Adipose tissue (tissue), 3 donors: ENCODE measurements at regions not wholly inside any gene's neighbourhood (a gene's known extent, or its start where the extent isn't known, plus 50 kb on each side); places are given as distances from the start of the nearest gene placed in this dataset.
"Not testable (repeated sequence)": the region's sequence is repeated elsewhere in the genome, so short reads cannot be mapped to it uniquely, and the experiment has no call there.

Source experiments
- H3K27ac ChIP-seq: one replicate; pipeline ENCODE4 v1.5.1; 2013; ENCODE audit warnings: low read depth, low read length
- WGBS, 3 donors: extraction: QIAGEN DNeasy Blood & Tissue Kit; methylation state at CpG; one replicate each; pipeline ENCODE4 v1.1.7; 2013; 5-methylcytosine and 5-hydroxymethylcytosine counted together
- donor health status: healthy with polysubstance abuse.
- donor health status: Bipolar disorder and iron deficiency.
- donor health status: healthy.

DNA sequence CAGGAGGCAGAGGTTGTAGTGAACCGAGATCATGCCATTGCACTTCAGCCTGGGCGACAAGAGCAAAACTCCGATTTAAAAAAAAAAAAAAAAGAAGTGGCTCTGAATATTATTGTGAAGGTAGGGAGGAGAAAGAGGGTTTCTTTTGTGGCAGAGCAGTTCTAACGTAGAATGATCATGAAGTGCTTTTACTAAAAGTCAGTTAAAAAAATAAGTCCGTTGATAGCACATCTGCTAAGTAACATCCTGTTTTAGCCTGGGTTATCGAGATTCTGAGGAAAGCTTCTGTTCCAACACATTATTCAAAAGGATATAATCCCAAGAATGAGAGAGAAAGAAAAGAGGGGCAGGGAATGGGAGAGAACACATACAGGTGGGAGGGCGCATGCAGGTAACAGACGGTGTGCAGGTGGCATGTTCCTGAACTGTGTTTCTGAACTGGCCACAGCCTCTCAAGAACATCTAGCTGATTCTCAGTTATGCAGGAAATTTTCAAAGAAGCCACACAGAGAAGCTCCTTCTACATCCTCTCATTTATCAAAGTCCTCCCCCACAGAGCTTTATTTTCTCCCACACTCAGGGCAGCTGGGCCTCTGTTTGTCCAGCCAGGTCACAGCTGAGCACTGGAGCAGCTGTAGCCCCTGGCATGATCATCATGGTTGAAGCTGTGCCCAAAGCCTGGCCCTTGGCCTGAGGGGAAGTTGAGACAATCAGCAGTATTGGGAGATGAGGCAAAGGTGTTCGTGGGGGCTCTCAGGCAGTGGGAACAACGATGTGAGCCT is 342.3 kb downstream of the ZNF674 start:
- no peak overlapping the region for H3K27ac ChIP-seq
- 42 to 68% (median 62%) methylated on average over 10 of the region's 10 CpGs for WGBS, 3 donors

DNA sequence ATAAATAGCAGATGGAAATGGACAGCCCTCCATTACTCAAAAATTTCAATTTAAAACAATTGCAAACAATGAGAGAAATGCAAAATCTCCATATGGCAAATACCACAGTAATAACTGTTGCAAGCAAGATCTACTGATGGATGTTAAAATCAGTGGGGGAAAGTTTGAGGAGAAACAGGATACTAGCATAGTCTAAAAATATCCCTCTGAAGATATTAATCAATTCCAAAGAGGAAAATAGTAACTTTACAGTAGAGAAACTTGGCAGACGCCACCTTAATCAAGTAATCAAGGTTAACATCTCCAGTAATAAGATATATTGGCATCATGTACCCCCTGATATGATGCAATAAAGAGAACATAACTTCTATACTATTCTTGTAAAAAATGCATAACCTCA is 344.8 kb downstream of the ZNF674 start:
- WGBS, 3 donors, result 33 to 52% (median 41%) methylated on average over 1 of the region's 1 CpG

DNA sequence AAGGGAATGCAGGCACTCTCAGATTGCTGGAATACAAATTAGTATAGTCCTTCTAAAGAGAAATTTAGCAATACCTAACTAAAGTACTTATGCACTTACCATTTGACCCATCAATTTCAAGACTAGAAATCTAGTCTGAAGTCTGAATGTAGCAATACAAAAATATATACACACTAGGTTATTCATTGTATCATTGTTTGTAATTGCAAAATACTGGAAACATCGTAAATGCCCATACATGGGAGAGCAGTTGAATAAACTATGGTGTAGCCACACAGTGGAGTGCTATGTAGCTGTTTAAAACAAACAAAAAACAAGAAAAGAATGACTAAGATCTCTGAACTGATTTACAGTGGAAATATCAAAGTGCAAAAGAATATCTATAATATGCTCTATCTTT is 346.4 kb downstream of the ZNF674 start:
- 81 to 83% (median 82%) methylated on average over 1 of the region's 1 CpG for WGBS, 3 donors
- H3K27ac ChIP-seq, result no peak overlapping the region

More for the DNA sequence above, 344.8 kb downstream of the ZNF674 start:
- no peak overlapping the region for H3K27ac ChIP-seq

DNA sequence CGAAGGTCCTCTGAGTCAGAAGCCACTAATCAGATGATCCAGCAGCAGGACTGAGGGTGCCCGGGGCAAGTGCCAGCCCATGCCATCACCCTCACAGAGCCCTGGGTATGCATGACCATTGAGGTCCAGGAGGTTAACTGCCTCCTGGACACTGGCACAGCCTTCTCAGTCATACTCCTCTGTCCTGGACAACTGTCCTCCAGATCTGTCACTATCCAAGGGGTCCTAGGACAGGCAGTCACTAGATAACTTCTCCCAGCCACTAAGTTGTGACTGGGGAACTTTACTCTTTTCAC is 358.5 kb downstream of the ZNF674 start:
- not testable (repeated sequence) for H3K27ac ChIP-seq
- WGBS, 3 donors, result 74 to 95% (median 75%) methylated on average over 1 to 2 of the region's 2 CpGs

DNA sequence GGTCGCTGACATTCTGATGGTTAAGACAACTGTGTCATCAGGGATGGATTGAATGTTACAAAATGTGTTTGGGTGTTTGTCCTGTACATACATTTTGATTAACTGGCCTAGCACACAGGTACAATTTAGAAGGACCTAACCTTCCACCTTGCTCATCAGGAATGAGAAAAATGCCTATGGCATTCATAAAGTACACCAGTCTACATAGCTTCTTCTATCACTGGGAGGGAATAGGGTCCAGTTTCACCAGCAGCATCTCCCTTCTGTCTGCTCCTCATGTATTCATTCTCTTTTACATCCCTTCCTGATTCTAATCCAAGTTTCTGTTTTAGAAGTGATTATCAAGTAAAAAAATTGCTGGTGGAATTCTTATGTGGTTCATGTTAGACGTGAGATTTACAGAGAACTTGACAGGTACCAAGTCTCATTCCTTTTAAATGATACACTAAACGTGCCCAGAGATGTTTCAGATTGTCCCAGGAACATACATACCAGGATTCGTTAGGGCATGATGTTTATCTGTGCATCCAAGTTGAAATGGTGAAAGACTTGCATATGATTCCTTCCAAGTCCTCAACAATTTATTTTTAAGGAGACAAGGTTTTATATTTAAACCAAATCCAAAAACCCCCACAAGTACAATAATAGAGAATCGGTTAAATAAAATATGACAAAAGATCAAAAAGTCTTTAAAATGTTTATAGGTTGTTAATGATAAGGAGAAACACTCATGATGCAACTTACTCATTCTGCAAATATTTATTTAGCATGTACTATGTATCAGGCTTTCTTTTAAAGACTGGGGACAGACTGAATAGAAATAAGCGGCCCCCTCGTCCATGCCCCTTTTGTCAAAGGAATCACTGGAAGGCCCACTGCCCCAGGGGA is 359.1 kb downstream of the ZNF674 start:
- no peak overlapping the region for H3K27ac ChIP-seq
- 63 to 81% (median 65%) methylated on average over 7 of the region's 7 CpGs for WGBS, 3 donors

DNA sequence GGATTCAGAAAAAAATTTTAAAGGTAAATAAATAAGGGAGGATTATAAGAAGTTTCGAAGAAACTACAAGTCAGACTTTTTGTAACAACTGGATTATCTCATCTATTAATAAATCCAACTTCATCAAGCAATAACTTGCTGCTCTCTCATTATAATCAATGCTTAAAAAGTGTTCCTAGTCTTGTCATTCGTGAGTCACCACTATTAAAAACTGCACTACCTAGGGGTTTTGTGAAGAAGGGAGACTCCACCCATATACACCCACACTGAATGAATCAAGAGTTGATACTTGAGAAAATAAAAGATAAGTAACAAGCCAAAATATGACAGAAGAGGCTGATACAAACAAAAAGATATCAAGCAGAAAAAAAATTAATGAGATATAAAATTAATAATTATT is 360.5 kb downstream of the ZNF674 start:
- WGBS, 3 donors, result 54 to 71% (median 61%) methylated on average over 2 of the region's 2 CpGs
- H3K27ac ChIP-seq, result no peak overlapping the region

DNA sequence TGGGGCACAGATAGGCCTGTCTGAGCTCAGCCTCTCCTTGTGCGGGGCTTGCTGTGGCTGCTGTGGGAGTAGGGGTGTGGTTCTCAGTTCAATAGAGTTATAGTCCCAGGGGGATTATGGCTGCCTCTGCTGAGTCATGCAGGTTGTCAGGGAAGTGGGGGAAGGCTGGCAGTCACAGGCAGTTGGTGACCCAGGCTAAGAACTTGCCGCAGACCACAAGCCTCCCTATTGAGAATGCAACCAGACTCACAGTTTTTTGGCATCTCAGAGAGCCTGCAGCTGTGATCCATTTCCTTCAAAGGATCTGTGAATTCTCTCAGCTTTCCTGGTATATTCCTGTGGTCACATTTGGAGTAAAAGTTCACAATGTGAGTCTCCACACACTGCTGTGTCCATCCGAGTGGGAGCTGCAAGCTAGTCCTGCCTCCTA is 364.9 kb downstream of the ZNF674 start:
- H3K27ac ChIP-seq, result no peak overlapping the region
- 21 to 65% (median 62%) methylated on average over 3 of the region's 3 CpGs for WGBS, 3 donors

DNA sequence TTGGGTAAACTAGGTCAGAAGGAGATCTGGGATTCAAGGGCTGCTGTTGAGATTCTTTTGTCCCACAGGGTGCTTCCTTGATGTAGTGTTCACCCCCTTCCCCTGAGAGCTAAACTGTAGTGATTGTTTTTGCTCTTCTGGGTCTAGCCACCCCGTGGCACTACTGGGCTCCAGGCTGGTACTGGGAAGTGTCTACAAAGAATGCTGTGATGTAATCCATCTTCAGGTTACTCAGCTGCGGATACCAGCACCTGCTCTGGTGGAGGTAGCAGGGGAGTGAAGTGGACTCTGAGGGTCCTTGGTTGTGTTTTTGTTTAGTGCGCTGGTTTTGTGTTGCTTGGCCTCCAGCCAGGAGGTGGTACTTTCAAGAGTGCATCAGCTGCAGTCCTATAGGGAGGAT is 365.5 kb downstream of the ZNF674 start:
- no peak overlapping the region for H3K27ac ChIP-seq
- 66 to 80% (median 72%) methylated on average over 3 of the region's 3 CpGs for WGBS, 3 donors

DNA sequence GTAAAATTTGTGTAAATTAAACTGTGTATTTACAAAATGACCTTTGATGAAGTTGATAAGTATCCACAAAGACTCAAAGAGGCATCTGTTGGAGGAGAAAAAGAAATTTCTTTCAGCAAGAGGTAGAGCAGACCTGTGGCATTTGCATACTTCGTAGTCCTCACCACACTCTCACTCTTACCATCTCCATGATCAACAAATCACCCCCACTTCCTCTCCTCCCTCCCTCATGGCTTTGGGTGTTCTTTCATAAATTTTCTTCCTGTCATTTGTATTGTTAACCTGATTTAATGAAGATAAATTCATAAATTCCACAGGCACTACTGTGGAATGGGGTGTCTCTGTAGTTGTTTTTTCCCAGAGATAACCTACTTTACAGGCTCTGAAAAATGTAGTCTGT is 366.5 kb downstream of the ZNF674 start:
- 28 to 62% (median 41%) methylated on average over 1 of the region's 1 CpG for WGBS, 3 donors
- no peak overlapping the region for H3K27ac ChIP-seq

DNA sequence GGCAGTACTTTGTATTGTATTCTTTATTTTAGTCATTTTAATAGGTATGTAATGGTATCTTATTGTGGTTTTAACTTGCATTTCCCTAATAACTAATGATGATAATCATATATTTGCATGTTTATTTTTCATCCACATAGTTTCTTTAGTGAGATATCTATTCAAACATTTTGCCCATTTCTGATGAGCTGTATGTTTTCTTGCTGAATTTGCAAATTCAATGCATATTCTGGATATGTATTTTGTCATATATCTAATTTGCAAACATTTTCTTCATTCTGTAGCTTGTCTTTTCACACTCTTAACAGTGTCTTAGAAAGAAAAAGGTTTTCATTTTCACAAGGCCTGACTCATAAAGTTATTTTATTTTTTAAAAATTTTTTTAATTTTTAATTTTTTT is 372.1 kb downstream of the ZNF674 start:
- H3K27ac ChIP-seq, result no peak overlapping the region

DNA sequence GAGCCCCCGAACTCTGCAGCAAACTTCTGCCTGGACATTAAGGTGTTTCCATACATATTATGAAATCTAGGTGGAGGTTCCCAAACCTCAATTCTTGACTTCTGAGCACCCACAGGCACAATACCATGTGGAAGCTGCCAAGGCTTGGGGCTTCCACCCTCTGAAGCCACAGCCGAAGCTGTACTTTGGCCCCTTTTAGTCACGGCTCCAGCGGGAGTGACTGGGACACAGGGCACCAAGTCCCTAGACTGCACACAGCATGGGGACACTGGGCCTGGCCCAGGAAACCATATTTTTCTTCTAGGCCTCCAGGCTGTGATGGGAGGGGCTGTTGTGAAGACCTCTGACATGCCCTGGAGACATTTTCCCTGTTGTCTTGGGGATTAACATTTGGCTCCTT is 373.8 kb downstream of the ZNF674 start:
- 85 to 88% (median 87%) methylated on average over 4 of the region's 4 CpGs for WGBS, 3 donors
- not testable (repeated sequence) for H3K27ac ChIP-seq

DNA sequence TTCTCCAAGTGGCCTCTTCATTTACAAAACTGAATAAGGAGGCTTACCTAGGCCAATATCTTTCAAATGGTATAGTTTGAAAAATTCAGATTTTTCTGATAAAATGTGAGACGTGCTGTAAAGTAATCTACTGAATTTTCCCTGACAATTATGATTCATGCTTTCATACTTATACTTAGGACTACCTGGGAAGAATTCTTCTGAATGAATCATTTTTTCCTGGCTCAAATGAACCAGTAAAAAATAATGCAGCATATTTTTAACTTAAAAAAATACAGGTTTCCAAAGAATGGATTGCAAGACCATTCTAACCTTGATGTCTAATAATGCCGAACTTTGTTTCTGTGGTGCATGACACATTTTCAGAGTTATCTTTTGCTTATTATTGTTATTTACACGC is 375.4 kb downstream of the ZNF674 start:
- H3K27ac ChIP-seq, result no peak overlapping the region
- WGBS, 3 donors, result 67 to 78% (median 72%) methylated on average over 3 of the region's 3 CpGs

DNA sequence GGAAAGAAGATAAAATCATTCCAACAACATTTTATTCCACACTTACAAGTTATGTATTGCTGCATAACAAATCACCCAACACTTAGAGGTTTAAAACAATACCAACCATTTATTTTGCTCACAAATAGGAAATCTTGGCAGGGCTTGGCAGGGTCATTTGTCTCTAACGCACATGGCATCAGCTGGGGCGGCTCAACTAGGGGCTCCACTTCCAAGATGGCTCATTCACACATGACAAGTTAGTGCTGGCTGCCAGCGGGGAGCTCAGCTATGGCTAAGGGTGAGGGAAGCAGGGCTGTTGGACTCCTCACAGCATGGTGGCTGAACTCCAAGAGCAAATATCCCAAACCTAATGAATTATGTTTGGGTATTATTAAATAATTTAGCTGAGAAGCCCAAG is 377.0 kb downstream of the ZNF674 start:
- WGBS, 3 donors, result 54 to 78% (median 65%) methylated on average over 3 of the region's 3 CpGs
- no peak overlapping the region for H3K27ac ChIP-seq

DNA sequence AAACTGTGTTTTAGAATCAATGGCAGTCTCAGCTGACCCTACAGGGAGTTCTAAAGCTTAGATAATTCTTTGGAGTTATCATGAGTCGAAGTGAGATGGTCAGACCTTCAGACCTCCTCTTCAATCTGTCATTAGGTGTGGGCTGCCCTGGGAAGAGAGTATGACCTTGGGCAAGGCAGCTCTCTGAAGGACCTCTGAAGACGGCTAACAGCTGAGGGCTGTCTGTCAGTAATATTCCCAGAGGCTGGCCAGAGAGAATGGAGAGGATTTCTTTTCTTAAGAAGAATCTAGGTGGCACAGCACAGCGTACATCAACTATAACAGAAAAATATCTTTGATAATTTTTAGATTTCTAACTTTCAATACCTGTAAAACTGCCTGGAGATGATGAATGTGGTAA is 379.4 kb downstream of the ZNF674 start:
- no peak overlapping the region for H3K27ac ChIP-seq
- 69 to 77% (median 73%) methylated on average over 3 of the region's 3 CpGs for WGBS, 3 donors

DNA sequence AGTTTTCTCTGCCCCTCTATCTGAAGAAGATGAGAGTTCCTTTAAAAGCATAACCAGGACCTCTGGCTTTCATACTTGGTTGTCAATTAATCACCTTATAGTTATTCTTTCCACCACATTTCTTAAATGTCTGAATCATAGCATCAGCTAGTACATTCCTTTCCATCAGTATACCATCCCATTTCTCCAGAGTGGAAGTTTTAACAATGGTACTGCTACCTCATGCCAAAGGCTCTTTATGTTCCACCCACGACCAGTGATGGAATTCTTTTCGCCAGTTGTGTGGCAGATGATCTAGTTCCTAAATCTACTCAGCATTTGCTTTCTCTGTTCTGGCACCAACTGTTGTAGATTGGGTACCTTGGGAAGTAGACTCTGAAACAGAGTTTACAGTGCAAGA is 379.8 kb downstream of the ZNF674 start:
- WGBS, 3 donors, result 63 to 75% (median 73%) methylated on average over 2 of the region's 2 CpGs
- no peak overlapping the region for H3K27ac ChIP-seq

DNA sequence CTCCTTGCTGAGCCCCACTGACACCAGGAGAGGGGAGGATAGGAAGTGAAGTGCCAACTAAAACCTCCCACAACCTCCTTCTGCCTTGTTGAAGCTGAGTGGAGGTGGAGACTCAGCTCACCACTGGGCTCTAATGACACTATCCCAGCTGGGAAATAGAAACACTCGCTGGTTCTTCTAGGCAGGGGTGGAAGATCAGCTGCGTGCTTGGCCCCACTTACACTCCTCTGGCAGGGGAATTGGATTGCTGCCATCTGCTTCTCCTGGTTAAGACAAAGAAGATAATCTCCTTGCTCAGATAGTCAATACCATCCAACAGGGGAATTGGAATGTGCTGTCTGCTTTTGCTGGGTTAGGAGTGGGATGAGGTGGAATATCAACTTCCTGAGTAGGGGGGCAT is 392.5 kb downstream of the ZNF674 start:
- WGBS, 3 donors, result 67 to 78% (median 73%) methylated on average over 2 of the region's 2 CpGs
- no peak overlapping the region for H3K27ac ChIP-seq

DNA sequence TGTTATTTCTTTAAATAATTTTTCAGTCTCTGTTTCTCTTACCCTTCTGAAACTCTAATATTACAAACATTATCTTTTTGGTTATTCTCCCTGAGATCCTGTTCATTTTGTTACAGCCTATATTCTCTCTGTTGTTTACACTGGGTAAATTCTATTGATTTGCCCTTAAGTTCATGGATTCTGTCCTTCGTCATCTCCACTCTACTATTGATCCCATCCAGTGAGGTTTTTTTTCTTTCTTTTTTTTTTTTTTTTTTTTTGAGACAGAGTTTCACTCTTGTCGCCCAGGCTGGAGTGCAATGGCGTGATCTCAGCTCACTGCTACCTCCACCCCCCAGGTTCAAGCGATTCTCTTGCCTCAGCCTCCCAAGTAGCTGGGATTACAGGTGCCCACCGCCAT is 393.9 kb downstream of the ZNF674 start:
- WGBS, 3 donors, result 83 to 97% (median 93%) methylated on average over 3 to 5 of the region's 5 CpGs
- H3K27ac ChIP-seq, result not testable (repeated sequence)

DNA sequence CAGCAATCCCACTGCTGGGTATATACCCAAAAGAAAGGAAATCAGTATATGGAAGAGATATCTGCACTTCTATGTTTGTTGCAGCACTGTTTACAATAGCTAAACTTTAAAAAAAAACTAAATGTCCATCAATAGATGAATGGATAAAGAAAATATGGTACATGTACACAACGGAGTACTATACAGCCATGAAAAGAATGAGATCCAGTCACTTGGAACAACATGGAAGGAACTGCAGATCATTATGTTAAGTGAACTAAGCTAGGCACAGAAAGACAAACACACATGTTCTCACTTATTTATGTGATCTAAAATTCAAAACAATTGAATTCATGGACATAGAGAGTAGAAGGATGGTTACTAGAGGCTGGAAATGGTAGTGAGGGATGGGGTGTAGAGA is 400.7 kb downstream of the ZNF674 start:
- H3K27ac ChIP-seq, result no peak overlapping the region
- WGBS, 3 donors, result 80 to 95% (median 95%) methylated on average over 1 of the region's 1 CpG

DNA sequence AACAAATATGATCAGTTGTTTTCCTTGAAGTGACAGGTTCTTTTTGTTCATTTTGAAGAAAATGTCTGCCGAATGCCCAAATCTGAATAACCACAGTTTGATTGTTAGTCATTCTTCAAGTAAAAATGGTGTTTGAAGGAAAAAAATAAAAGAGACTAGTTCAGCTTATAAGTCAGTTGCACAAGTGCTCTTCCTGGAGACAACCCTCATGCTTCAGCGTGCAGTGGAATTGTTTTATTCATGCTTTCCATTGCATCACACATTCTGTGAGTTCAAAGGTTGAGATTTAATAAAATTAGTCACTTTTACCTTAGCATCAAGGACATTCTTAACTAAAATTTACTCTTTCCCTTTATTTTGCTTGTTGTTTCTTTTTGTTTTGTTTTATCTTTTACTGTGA is 404.9 kb downstream of the ZNF674 start:
- WGBS, 3 donors, result 70 to 94% (median 75%) methylated on average over 2 of the region's 2 CpGs
- H3K27ac ChIP-seq, result no peak overlapping the region

DNA sequence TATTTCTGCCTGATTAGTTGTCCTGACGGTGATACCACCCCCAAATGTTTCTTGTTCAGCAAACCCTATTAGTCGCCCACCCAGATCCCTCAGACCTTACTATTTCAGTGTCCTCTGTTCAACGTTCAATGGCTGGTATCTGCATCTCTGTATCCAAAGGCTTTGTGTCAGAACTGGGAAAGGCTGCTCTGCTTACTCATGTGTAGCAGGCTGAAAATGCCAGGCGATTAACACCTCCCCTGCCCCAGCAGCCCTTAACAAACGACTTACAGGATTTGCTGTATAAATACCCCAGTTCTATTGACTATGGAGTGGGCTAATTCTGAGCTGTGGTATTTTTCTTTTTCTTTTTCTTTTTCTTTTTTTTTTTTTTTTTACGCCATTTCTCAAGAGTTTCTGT is 415.0 kb downstream of the ZNF674 start:
- H3K27ac ChIP-seq, result no peak overlapping the region
- 52 to 68% (median 65%) methylated on average over 6 of the region's 6 CpGs for WGBS, 3 donors
